DND-41 (cell line): ENCODE measurements at regions not wholly inside any gene's neighbourhood (a gene's known extent, or its start where the extent isn't known, plus 50 kb on each side); places are given as distances from the start of the nearest gene placed in this dataset.

ENCODE experiments used
- ATAC-seq: fragments of 200-7000 bp; cut with Tn5 transposase; 3 replicates; pipeline ENCODE4 v1.9.1; 2021; ENCODE audit warnings: low read depth; ENCODE audit not compliant: insufficient read depth
- DNase-seq: peaks from one replicate; pipeline ENCODE4 v3.0.0-alpha.2; 2020
- H2AFZ ChIP-seq: 2 replicates; pipeline ENCODE4 v1.6.0; 2012; ENCODE audit warnings: low read depth, low read length
- H3K27ac ChIP-seq: 2 replicates; pipeline ENCODE4 v1.5.1; 2012; ENCODE audit warnings: low read length, inconsistent platforms
- H3K27me3 ChIP-seq: fragments of 200-600 bp; sonication (generic); 2 replicates; pipeline ENCODE4 v1.6.0; 2012; ENCODE audit warnings: low read length, mild to moderate bottlenecking, inconsistent platforms; ENCODE audit not compliant: insufficient read depth, poor library complexity
- H3K36me3 ChIP-seq: 2 replicates; pipeline ENCODE4 v1.5.1; 2012; ENCODE audit warnings: low read length, inconsistent platforms; ENCODE audit not compliant: insufficient read depth
- H3K4me1 ChIP-seq: 2 replicates; pipeline ENCODE4 v1.5.1; 2012; ENCODE audit warnings: mild to moderate bottlenecking, low read length; ENCODE audit not compliant: insufficient read depth
- H3K4me2 ChIP-seq: 2 replicates; pipeline ENCODE4 v1.6.0; 2012; ENCODE audit warnings: mild to moderate bottlenecking, moderate library complexity, low read length, inconsistent platforms; ENCODE audit not compliant: insufficient read depth
- H3K4me3 ChIP-seq, 2 experiments: fragments of 200-600 bp in 1 of 2; shearing (Covaris generic) in 1 of 2; 2 replicates each; pipeline ENCODE4 v1.5.1; 2012 to 2016; ENCODE audit warnings: inconsistent platforms in 2 of 2, low read length in 2 of 2, mild to moderate bottlenecking in 2 of 2, low read depth in 1 of 2, moderate library complexity in 1 of 2
- H3K79me2 ChIP-seq: 2 replicates; pipeline ENCODE4 v1.6.0; 2012; ENCODE audit warnings: low read length, inconsistent platforms; ENCODE audit not compliant: insufficient read depth
- H3K9ac ChIP-seq: 2 replicates; pipeline ENCODE4 v1.6.0; 2012; ENCODE audit warnings: low read depth, mild to moderate bottlenecking, inconsistent platforms, low read length, moderate library complexity
- H3K9me3 ChIP-seq: 2 replicates; pipeline ENCODE4 v1.5.1; 2012; ENCODE audit warnings: low read length, moderate library complexity, mild to moderate bottlenecking, inconsistent platforms; ENCODE audit not compliant: insufficient read depth, severe bottlenecking
- H4K20me1 ChIP-seq: 2 replicates; pipeline ENCODE4 v1.6.0; 2012; ENCODE audit warnings: low read length; ENCODE audit not compliant: insufficient read depth
- CTCF ChIP-seq: IDR thresholded peaks from 2 replicates; pipeline ENCODE4 v1.5.1; 2012; ENCODE audit warnings: borderline replicate concordance, low read length, moderate library complexity, mild to moderate bottlenecking; ENCODE audit not compliant: poor library complexity, severe bottlenecking; ENCODE audit errors: extremely low read depth
- EZH2 ChIP-seq: IDR thresholded peaks from 3 replicates; pipeline ENCODE4 v1.6.1; 2012; ENCODE audit warnings: borderline replicate concordance, low read depth, mild to moderate bottlenecking, moderate library complexity, low read length, inconsistent platforms; ENCODE audit not compliant: severe bottlenecking

GRCh38 chr1:216809649-216810048 is 86.4 kb upstream of the ESRRG start:
- no peak overlapping the region for H3K9ac ChIP-seq
- no peaks in the 10 kb centered on the region for H3K4me1 ChIP-seq
- H3K27me3 ChIP-seq, result no peaks in the 10 kb centered on the region
- no peak for ATAC-seq
- no peaks in the 10 kb centered on the region for H3K79me2 ChIP-seq
- no peak overlapping the region for H3K4me3 ChIP-seq
- no peak overlapping the region for H2AFZ ChIP-seq
- no peak overlapping the region for H3K27ac ChIP-seq
- no peak for DNase-seq
- H4K20me1 ChIP-seq, result no peaks in the 10 kb centered on the region
- no peaks in the 10 kb centered on the region for H3K36me3 ChIP-seq
- no peak overlapping the region for H3K4me2 ChIP-seq
- TF ChIP-seq CTCF, result no peak
- no peaks in the 10 kb centered on the region for H3K9me3 ChIP-seq

- no peak overlapping the region for H2AFZ ChIP-seq
- no peaks in the 10 kb centered on the region for H3K9me3 ChIP-seq
- no peaks in the 10 kb centered on the region for H4K20me1 ChIP-seq
- DNase-seq (no peak), ATAC-seq (no peak)
- H3K4me2 ChIP-seq, result no peak overlapping the region
- TF ChIP-seq EZH2 (no peak), CTCF (no peak)
- H3K27ac ChIP-seq, result no peak overlapping the region
- no peaks in the 10 kb centered on the region for H3K27me3 ChIP-seq
- H3K79me2 ChIP-seq, result no peaks in the 10 kb centered on the region
- H3K4me3 ChIP-seq, result no peak overlapping the region
- no peaks in the 10 kb centered on the region for H3K36me3 ChIP-seq
- no peaks in the 10 kb centered on the region for H3K4me1 ChIP-seq
- H3K9ac ChIP-seq, result no peak overlapping the region
These were observed 84.5 kb upstream of the ESRRG start for GRCh38 chr1:216807696-216808095.

- TF ChIP-seq CTCF, result no peak
- no peak for TF ChIP-seq EZH2
- Histone ChIP-seq H4K20me1 (no peaks in the 10 kb centered on the region), H3K27ac (no peak overlapping the region), H3K4me1 (no peaks in the 10 kb centered on the region), H3K79me2 (no peaks in the 10 kb centered on the region), H3K27me3 (no peaks in the 10 kb centered on the region), H2AFZ (no peak overlapping the region), H3K9ac (no peak overlapping the region), H3K36me3 (no peaks in the 10 kb centered on the region), H3K9me3 (no peaks in the 10 kb centered on the region), H3K4me3 (no peak overlapping the region), H3K4me2 (no peak overlapping the region)
- DNase-seq (no peak), ATAC-seq (no peak)
These were observed 82.7 kb upstream of the ESRRG start for GRCh38 chr1:216805953-216806352.

GRCh38 chr1:216805233-216805632 is 82.0 kb upstream of the ESRRG start:
- ATAC-seq, result no peak
- Histone ChIP-seq H4K20me1 (no peaks in the 10 kb centered on the region), H2AFZ (no peak overlapping the region), H3K79me2 (no peaks in the 10 kb centered on the region), H3K4me3 (no peak overlapping the region), H3K4me1 (no peaks in the 10 kb centered on the region), H3K27me3 (no peaks in the 10 kb centered on the region), H3K9me3 (no peaks in the 10 kb centered on the region), H3K36me3 (no peaks in the 10 kb centered on the region), H3K27ac (no peak overlapping the region), H3K9ac (no peak overlapping the region), H3K4me2 (no peak overlapping the region)
- DNase-seq, result no peak
- TF ChIP-seq EZH2 (no peak), CTCF (no peak)
